IMR-90 (cell line): ENCODE measurements at regions not wholly inside any gene's neighbourhood (a gene's known extent, or its start where the extent isn't known, plus 50 kb on each side); places are given as distances from the start of the nearest gene placed in this dataset.
"Not testable (repeated sequence)": the region's sequence is repeated elsewhere in the genome, so short reads cannot be mapped to it uniquely, and the experiment has no call there.

Experiments
- ATAC-seq: fragments of 200-7000 bp; cut with Tn5 transposase; 2 replicates; pipeline ENCODE4 v1.9.1; 2020; ENCODE audit warnings: low read depth, mild to moderate bottlenecking, moderate library complexity
- BruUV-seq: library from RNA; stranded (reverse); fragments of 400-500 nt; replicated peaks from 2 replicates; lab custom pipeline; 2021; lab: Mats Ljungman, UMichigan
- CTCF ChIA-PET: fragments of 300-600 bp; formaldehyde crosslinking; extraction: SDS; loops from one replicate; lab custom pipeline; 2021; ENCODE audit warnings: antibody characterized with exemption; lab: Yijun Ruan, JAX
- POLR2A ChIA-PET: fragments of 300-600 bp; sonication (Branson Sonifier 250); formaldehyde crosslinking; loops from one replicate; lab custom pipeline; 2022; ENCODE audit warnings: antibody characterized with exemption; ENCODE audit not compliant: unreplicated experiment; lab: Charles Lee
- DNase-seq: peaks from one replicate; pipeline ENCODE4 v3.0.0; 2013
- H2AFZ ChIP-seq: replicated peaks from 2 replicates; pipeline ENCODE3; 2013; ENCODE audit warnings: low read length, mild to moderate bottlenecking; ENCODE audit not compliant: poor library complexity
- H2AK5ac ChIP-seq: 2 replicates; pipeline ENCODE4 v1.6.1; 2013; ENCODE audit warnings: low read depth, low read length, inconsistent platforms
- H2AK9ac ChIP-seq: replicated peaks from 2 replicates; pipeline ENCODE3; 2013; ENCODE audit warnings: mild to moderate bottlenecking, low read depth, low read length, moderate library complexity; ENCODE audit not compliant: poor library complexity
- H2BK120ac ChIP-seq: 2 replicates; pipeline ENCODE4 v1.6.1; 2013; ENCODE audit warnings: low read depth, low read length, inconsistent platforms
- H2BK15ac ChIP-seq: 3 replicates; pipeline ENCODE4 v1.6.1; 2013; ENCODE audit warnings: low read depth, low read length, inconsistent platforms
- H2BK20ac ChIP-seq: 2 replicates; pipeline ENCODE4 v1.6.1; 2013; ENCODE audit warnings: low read depth, mild to moderate bottlenecking, inconsistent platforms, low read length, moderate library complexity
- H2BK5ac ChIP-seq: 2 replicates; pipeline ENCODE4 v1.6.1; 2013; ENCODE audit warnings: mild to moderate bottlenecking, low read depth, low read length, inconsistent platforms; ENCODE audit not compliant: poor library complexity, severe bottlenecking
- H3K14ac ChIP-seq: replicated peaks from 2 replicates; pipeline ENCODE4 v1.6.1; 2013; ENCODE audit warnings: low read depth, low read length, inconsistent platforms
- H3K18ac ChIP-seq: 2 replicates; pipeline ENCODE4 v1.6.1; 2013; ENCODE audit warnings: low read depth, low read length, control low read depth
- H3K23ac ChIP-seq: 2 replicates; pipeline ENCODE4 v1.6.1; 2013; ENCODE audit warnings: low read depth, low read length, inconsistent platforms
- H3K27ac ChIP-seq: 2 replicates; pipeline ENCODE4 v1.5.1; 2013; ENCODE audit warnings: mild to moderate bottlenecking, control low read depth, low read length; ENCODE audit not compliant: insufficient read depth
- H3K27me3 ChIP-seq: 2 replicates; pipeline ENCODE4 v1.6.1; 2013; ENCODE audit warnings: low read length; ENCODE audit not compliant: control insufficient read depth, insufficient read depth
- H3K36me3 ChIP-seq: 2 replicates; pipeline ENCODE4 v1.6.1; 2013; ENCODE audit warnings: low read length, mixed read lengths; ENCODE audit not compliant: control insufficient read depth, insufficient read depth
- H3K4ac ChIP-seq: 2 replicates; pipeline ENCODE4 v1.6.1; 2013; ENCODE audit warnings: low read depth, low read length, inconsistent platforms
- H3K4me1 ChIP-seq: 2 replicates; pipeline ENCODE4 v1.6.1; 2013; ENCODE audit warnings: low read length, mixed read lengths; ENCODE audit not compliant: control insufficient read depth, insufficient read depth
- H3K4me2 ChIP-seq: 2 replicates; pipeline ENCODE4 v1.6.1; 2013; ENCODE audit warnings: low read depth, mild to moderate bottlenecking, control low read depth, low read length, moderate library complexity
- H3K4me3 ChIP-seq: 2 replicates; pipeline ENCODE4 v1.5.1; 2013; ENCODE audit warnings: low read depth, mild to moderate bottlenecking, control low read depth, low read length, moderate library complexity; ENCODE audit not compliant: insufficient read depth
- H3K56ac ChIP-seq: 2 replicates; pipeline ENCODE4 v1.6.1; 2013; ENCODE audit warnings: low read length, inconsistent platforms; ENCODE audit not compliant: insufficient read depth; ENCODE audit errors: extremely low read depth
- H3K79me1 ChIP-seq, 2 experiments: 2 replicates each; pipeline ENCODE4 v1.6.1; 2013; ENCODE audit warnings: low read length in 2 of 2, inconsistent platforms in 1 of 2, low read depth in 1 of 2
- H3K9ac ChIP-seq: 2 replicates; pipeline ENCODE4 v1.6.1; 2013; ENCODE audit warnings: low read depth, low read length, control low read depth
- H3K9me1 ChIP-seq: 2 replicates; pipeline ENCODE4 v1.6.1; 2013; ENCODE audit warnings: low read length, inconsistent platforms; ENCODE audit not compliant: insufficient read depth
- H3K9me3 ChIP-seq: 2 replicates; pipeline ENCODE4 v1.6.1; 2013; ENCODE audit warnings: low read length; ENCODE audit not compliant: control insufficient read depth, insufficient read depth
- H4K20me1 ChIP-seq: 2 replicates; pipeline ENCODE4 v1.6.1; 2013; ENCODE audit warnings: low read length, inconsistent platforms; ENCODE audit not compliant: insufficient read depth
- H4K5ac ChIP-seq: 2 replicates; pipeline ENCODE4 v1.6.1; 2013; ENCODE audit warnings: mild to moderate bottlenecking, low read depth, low read length, control low read depth
- H4K8ac ChIP-seq, 2 experiments: 2 replicates each; pipeline ENCODE4 v1.6.1; 2013; ENCODE audit warnings: low read depth in 2 of 2, low read length in 2 of 2, control low read depth in 1 of 2, inconsistent platforms in 1 of 2
- H4K91ac ChIP-seq: 2 replicates; pipeline ENCODE4 v1.6.1; 2013; ENCODE audit warnings: low read depth, low read length, inconsistent platforms; ENCODE audit not compliant: insufficient read depth
- CEBPB ChIP-seq: IDR thresholded peaks from 2 replicates; pipeline ENCODE4 v1.6.1; 2012; ENCODE audit warnings: low read depth, low read length, improper control_type of control experiment
- RCOR1 ChIP-seq: IDR thresholded peaks from 2 replicates; pipeline ENCODE4 v1.6.1; 2012; ENCODE audit warnings: mild to moderate bottlenecking, low read length, improper control_type of control experiment; ENCODE audit not compliant: insufficient replicate concordance
- WGBS, 2 experiments: methylation state at CpG; one replicate each; pipeline versions ENCODE4 v1.1.5 to v1.1.7; 2013; ENCODE audit warnings: missing lambda C conversion rate in 2 of 2; ENCODE audit not compliant: insufficient read length in 1 of 2; ENCODE audit errors: extremely low coverage in 2 of 2; 5-methylcytosine and 5-hydroxymethylcytosine counted together
- dilution Hi-C: fragments of 300-500 bp; cut with HindIII; formaldehyde crosslinking; loops from one replicate; pipeline ENCODE4 v1.14.3; 2018; ENCODE audit warnings: low sequenced_read_pairs; ENCODE audit not compliant: unreplicated experiment
- in situ Hi-C: fragments of 300-500 bp; cut with MboI; formaldehyde crosslinking; loops from 3 replicates; pipeline ENCODE4 v1.14.3; 2019; ENCODE audit warnings: low sequenced_read_pairs, inconsistent platforms, mixed read lengths
- intact Hi-C: fragments of 100-400 bp; cut with micrococcal nuclease; formaldehyde crosslinking; loops from 2 replicates; pipeline ENCODE4 v1.10.0; 2022

DNA sequence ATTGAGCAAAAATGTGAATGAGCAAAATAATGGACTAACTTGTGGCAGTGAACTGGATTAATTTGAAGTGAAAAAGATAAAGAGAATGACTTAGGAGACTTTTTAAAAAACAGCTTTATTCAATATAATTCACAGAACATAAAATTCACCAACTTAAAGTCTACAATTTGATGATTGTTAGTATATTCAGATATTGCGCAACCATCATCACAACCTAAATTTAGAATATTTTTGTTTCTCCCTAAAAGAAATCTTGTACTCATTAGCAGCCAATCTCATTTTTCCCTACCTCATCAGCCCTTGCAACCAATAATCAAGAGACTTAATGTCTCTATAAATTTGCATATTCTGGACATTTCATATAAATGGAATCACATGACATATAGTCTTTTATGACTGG is 496.5 kb downstream of the IGSF11 start:
- TF ChIP-seq CEBPB (peak; percentile 95), RCOR1 (no peak)
- CTCF ChIA-PET = no interaction called here
- no peak for ATAC-seq
- no peak overlapping the region for H2BK15ac ChIP-seq
- H3K36me3 ChIP-seq = no peaks in the 10 kb centered on the region
- no peaks in the 10 kb centered on the region for H4K20me1 ChIP-seq
- no peak overlapping the region for H2BK5ac ChIP-seq
- H3K27ac ChIP-seq = no peak overlapping the region
- no peaks in the 10 kb centered on the region for H3K9me1 ChIP-seq
- no peak overlapping the region for H3K4me2 ChIP-seq
- H3K79me1 ChIP-seq = no peaks in the 10 kb centered on the region
- no peaks in the 10 kb centered on the region for H3K4me1 ChIP-seq
- H3K9ac ChIP-seq = no peak overlapping the region
- H3K4ac ChIP-seq = no peak overlapping the region
- no peak overlapping the region for H4K5ac ChIP-seq
- H3K27me3 ChIP-seq = no peaks in the 10 kb centered on the region
- intact Hi-C loops (no loop called here), dilution Hi-C loops (no loop called here), in situ Hi-C loops (no loop called here)
- no peak overlapping the region for H4K8ac ChIP-seq
- H3K9me3 ChIP-seq = no peaks in the 10 kb centered on the region
- H2BK120ac ChIP-seq = no peak overlapping the region
- H2AK9ac ChIP-seq = no peak overlapping the region
- DNase-seq = no peak
- H3K14ac ChIP-seq = no peak overlapping the region
- no peak overlapping the region for H3K56ac ChIP-seq
- no TSS peak for BruUV-seq
- H3K23ac ChIP-seq = no peak overlapping the region
- no CpG with 5 or more reads among the region's 1 CpG for WGBS, 2 experiments
- H3K18ac ChIP-seq = no peak overlapping the region
- H2BK20ac ChIP-seq = no peak overlapping the region
- H3K4me3 ChIP-seq = no peak overlapping the region
- H2AFZ ChIP-seq = no peak overlapping the region
- POLR2A ChIA-PET = no interaction called here
- no peak overlapping the region for H4K91ac ChIP-seq
- H2AK5ac ChIP-seq = no peak overlapping the region

DNA sequence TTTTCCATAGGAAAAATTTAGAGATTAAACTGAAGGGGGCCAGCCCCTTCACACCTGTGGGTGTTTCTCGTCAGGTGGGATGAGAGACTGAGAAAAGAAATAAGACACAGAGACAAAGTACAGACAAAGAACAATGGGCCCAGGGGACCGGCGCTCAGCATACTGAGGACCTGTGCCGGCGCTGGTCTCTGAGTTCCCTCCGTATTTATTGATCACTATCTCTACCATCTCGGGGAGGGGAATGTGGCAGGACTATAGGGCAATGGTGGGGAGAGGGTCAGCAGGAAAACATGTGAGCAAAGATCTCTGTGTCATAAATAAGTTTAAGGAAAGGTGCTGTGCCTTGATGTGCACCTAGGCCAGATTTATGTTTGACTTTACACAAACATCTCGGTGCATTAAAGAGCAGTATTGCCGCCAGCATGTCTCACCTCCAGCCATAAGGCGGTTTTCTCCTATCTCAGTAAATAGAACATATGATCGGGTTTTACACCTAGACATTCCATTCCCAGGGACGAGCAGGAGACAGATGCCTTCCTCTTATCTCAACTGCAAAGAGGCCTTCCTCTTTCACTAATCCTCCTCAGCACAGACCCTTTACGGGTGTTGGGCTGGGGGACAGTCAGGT is 494.7 kb downstream of the IGSF11 start:
- H3K9me3 ChIP-seq, H3K9me1 ChIP-seq, H3K4ac ChIP-seq, H4K91ac ChIP-seq, H4K8ac ChIP-seq, H3K18ac ChIP-seq, ATAC-seq, H3K27me3 ChIP-seq, H4K20me1 ChIP-seq, H2BK120ac ChIP-seq, H2BK20ac ChIP-seq, H3K27ac ChIP-seq, H3K9ac ChIP-seq, H2AK5ac ChIP-seq, DNase-seq, H3K4me3 ChIP-seq, H2AK9ac ChIP-seq, H3K4me1 ChIP-seq, H3K79me1 ChIP-seq, H2AFZ ChIP-seq, CTCF ChIA-PET, H3K23ac ChIP-seq, H3K14ac ChIP-seq, intact Hi-C loops, H3K36me3 ChIP-seq, H2BK15ac ChIP-seq, H3K4me2 ChIP-seq, dilution Hi-C loops, POLR2A ChIA-PET, BruUV-seq, in situ Hi-C loops, H2BK5ac ChIP-seq, H3K56ac ChIP-seq, H4K5ac ChIP-seq: not testable (repeated sequence)
- no CpG with 5 or more reads among the region's 13 CpGs for WGBS, 2 experiments
